ENCODE measurements at regions not wholly inside any gene's neighbourhood (a gene's known extent, or its start where the extent isn't known, plus 50 kb on each side); places are given as distances from the start of the nearest gene placed in this dataset.

DNA sequence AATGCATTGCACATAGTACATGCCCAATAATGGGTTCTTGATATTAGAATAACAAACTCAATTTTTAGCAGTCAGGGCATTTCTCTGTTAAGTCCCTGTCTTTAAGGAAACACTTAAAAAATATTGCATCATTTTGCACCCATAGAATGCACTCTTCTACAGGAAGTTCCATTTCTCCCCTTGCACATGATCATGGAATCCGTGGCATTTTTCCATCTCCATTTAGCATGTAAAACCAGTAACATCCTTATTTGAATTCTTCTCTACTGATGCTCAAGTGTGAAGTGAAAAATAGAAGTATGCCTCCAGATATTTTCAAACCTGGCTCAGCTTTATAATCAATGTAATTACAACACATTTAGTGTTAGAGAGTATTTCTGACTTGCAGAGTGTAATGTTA lies 192.8 kb downstream of the RWDD3 start:
- TF ChIP-seq, protein P1, sequence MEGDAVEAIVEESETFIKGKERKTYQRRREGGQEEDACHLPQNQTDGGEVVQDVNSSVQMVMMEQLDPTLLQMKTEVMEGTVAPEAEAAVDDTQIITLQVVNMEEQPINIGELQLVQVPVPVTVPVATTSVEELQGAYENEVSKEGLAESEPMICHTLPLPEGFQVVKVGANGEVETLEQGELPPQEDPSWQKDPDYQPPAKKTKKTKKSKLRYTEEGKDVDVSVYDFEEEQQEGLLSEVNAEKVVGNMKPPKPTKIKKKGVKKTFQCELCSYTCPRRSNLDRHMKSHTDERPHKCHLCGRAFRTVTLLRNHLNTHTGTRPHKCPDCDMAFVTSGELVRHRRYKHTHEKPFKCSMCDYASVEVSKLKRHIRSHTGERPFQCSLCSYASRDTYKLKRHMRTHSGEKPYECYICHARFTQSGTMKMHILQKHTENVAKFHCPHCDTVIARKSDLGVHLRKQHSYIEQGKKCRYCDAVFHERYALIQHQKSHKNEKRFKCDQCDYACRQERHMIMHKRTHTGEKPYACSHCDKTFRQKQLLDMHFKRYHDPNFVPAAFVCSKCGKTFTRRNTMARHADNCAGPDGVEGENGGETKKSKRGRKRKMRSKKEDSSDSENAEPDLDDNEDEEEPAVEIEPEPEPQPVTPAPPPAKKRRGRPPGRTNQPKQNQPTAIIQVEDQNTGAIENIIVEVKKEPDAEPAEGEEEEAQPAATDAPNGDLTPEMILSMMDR (IDR thresholded peaks at IDR 0.05 in 2 of 3, conservative IDR thresholded peaks at IDR 0.05 in 1 of 3; ENCODE audit: insufficient read depth in 2 of 3, low read depth in 1 of 3, low read length in 3 of 3) = no peak
- TF ChIP-seq TAF1 (IDR thresholded peaks at IDR 0.05; ENCODE audit: control insufficient read depth, extremely low read depth, insufficient read depth, low read length, severe bottlenecking) (no peak), CBX1 (IDR thresholded peaks at IDR 0.05; ENCODE audit: low read depth) (no peak), PHF8 (IDR thresholded peaks at IDR 0.05; ENCODE audit: borderline replicate concordance, low read length) (no peak), CTBP1 (IDR thresholded peaks at IDR 0.05; ENCODE audit: borderline replicate concordance) (no peak), HDAC6 (IDR thresholded peaks at IDR 0.05; ENCODE audit: low read depth, low read length) (no peak), NBN (IDR thresholded peaks at IDR 0.05; ENCODE audit: low read depth) (no peak), MBD2 (IDR thresholded peaks at IDR 0.05; ENCODE audit: borderline replicate concordance, low read depth) (no peak), SP1 (CRISPR knock-in tag; IDR thresholded peaks at IDR 0.05) (no peak), ZBTB7A (IDR thresholded peaks at IDR 0.05; ENCODE audit: borderline replicate concordance, control insufficient read depth, low read depth, low read length) (no peak), ZKSCAN1 (IDR thresholded peaks at IDR 0.05; ENCODE audit: low read depth, low read length) (no peak)
- TF ChIP-seq, protein P2, sequence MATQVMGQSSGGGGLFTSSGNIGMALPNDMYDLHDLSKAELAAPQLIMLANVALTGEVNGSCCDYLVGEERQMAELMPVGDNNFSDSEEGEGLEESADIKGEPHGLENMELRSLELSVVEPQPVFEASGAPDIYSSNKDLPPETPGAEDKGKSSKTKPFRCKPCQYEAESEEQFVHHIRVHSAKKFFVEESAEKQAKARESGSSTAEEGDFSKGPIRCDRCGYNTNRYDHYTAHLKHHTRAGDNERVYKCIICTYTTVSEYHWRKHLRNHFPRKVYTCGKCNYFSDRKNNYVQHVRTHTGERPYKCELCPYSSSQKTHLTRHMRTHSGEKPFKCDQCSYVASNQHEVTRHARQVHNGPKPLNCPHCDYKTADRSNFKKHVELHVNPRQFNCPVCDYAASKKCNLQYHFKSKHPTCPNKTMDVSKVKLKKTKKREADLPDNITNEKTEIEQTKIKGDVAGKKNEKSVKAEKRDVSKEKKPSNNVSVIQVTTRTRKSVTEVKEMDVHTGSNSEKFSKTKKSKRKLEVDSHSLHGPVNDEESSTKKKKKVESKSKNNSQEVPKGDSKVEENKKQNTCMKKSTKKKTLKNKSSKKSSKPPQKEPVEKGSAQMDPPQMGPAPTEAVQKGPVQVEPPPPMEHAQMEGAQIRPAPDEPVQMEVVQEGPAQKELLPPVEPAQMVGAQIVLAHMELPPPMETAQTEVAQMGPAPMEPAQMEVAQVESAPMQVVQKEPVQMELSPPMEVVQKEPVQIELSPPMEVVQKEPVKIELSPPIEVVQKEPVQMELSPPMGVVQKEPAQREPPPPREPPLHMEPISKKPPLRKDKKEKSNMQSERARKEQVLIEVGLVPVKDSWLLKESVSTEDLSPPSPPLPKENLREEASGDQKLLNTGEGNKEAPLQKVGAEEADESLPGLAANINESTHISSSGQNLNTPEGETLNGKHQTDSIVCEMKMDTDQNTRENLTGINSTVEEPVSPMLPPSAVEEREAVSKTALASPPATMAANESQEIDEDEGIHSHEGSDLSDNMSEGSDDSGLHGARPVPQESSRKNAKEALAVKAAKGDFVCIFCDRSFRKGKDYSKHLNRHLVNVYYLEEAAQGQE (IDR thresholded peaks at IDR 0.05; ENCODE audit: borderline replicate concordance) = no peak
- TF ChIP-seq, protein P2 (CRISPR knock-in tag; IDR thresholded peaks at IDR 0.05; ENCODE audit: low read depth) = no peak
- TF ChIP-seq, protein P3, sequence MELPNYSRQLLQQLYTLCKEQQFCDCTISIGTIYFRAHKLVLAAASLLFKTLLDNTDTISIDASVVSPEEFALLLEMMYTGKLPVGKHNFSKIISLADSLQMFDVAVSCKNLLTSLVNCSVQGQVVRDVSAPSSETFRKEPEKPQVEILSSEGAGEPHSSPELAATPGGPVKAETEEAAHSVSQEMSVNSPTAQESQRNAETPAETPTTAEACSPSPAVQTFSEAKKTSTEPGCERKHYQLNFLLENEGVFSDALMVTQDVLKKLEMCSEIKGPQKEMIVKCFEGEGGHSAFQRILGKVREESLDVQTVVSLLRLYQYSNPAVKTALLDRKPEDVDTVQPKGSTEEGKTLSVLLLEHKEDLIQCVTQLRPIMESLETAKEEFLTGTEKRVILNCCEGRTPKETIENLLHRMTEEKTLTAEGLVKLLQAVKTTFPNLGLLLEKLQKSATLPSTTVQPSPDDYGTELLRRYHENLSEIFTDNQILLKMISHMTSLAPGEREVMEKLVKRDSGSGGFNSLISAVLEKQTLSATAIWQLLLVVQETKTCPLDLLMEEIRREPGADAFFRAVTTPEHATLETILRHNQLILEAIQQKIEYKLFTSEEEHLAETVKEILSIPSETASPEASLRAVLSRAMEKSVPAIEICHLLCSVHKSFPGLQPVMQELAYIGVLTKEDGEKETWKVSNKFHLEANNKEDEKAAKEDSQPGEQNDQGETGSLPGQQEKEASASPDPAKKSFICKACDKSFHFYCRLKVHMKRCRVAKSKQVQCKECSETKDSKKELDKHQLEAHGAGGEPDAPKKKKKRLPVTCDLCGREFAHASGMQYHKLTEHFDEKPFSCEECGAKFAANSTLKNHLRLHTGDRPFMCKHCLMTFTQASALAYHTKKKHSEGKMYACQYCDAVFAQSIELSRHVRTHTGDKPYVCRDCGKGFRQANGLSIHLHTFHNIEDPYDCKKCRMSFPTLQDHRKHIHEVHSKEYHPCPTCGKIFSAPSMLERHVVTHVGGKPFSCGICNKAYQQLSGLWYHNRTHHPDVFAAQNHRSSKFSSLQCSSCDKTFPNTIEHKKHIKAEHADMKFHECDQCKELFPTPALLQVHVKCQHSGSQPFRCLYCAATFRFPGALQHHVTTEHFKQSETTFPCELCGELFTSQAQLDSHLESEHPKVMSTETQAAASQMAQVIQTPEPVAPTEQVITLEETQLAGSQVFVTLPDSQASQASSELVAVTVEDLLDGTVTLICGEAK (IDR thresholded peaks at IDR 0.05) = no peak
- TF ChIP-seq, protein P3 (CRISPR knock-in tag; IDR thresholded peaks at IDR 0.05) = no peak
